GM10266 (cell line): ENCODE measurements at regions not wholly inside any gene's neighbourhood (a gene's known extent, or its start where the extent isn't known, plus 50 kb on each side); places are given as distances from the start of the nearest gene placed in this dataset.

ENCODE experiments used
- DNase-seq: peaks from one replicate; pipeline ENCODE4 v3.0.0; 2012; ENCODE audit errors: extremely low spot score
- TF ChIP-seq, protein P1 (sequence below): IDR thresholded peaks from 2 replicates; pipeline ENCODE4 v1.5.1; 2012; ENCODE audit warnings: mild to moderate bottlenecking, low read depth; ENCODE audit not compliant: control insufficient read depth, insufficient read depth; ENCODE audit errors: missing control alignments

DNA sequence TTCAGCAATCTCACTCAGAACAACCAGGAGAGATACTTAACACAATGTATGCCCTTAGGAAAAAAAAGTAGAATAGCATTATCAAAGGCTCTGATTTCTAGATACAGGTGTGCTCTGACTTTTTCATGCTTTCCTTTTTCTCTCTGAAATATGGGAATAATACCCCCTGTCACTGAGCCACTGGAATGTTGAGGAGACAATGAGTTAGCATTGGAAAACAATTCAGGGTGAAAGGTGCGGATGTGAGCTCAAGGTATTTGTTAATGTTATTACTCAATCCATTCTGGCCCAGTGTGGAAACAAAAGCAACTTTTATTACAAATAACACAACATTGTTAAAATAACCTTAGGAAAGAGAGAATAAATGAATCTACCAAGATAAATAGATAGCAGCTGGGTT lies 228.0 kb downstream of the IKZF2 start:
- TF ChIP-seq, protein P1, sequence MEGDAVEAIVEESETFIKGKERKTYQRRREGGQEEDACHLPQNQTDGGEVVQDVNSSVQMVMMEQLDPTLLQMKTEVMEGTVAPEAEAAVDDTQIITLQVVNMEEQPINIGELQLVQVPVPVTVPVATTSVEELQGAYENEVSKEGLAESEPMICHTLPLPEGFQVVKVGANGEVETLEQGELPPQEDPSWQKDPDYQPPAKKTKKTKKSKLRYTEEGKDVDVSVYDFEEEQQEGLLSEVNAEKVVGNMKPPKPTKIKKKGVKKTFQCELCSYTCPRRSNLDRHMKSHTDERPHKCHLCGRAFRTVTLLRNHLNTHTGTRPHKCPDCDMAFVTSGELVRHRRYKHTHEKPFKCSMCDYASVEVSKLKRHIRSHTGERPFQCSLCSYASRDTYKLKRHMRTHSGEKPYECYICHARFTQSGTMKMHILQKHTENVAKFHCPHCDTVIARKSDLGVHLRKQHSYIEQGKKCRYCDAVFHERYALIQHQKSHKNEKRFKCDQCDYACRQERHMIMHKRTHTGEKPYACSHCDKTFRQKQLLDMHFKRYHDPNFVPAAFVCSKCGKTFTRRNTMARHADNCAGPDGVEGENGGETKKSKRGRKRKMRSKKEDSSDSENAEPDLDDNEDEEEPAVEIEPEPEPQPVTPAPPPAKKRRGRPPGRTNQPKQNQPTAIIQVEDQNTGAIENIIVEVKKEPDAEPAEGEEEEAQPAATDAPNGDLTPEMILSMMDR, result no peak
- no peak for DNase-seq

- no peak for DNase-seq
- TF ChIP-seq, protein P1, result no peak
Observed at GRCh38 chr2:212922701-212923100, 228.7 kb downstream of the IKZF2 start.

GRCh38 chr2:212921711-212922110 lies 229.7 kb downstream of the IKZF2 start:
- TF ChIP-seq, protein P1, result no peak
- no peak for DNase-seq

GRCh38 chr2:212921061-212921460 lies 230.4 kb downstream of the IKZF2 start:
- DNase-seq, result no peak
- TF ChIP-seq, protein P1, result no peak

DNA sequence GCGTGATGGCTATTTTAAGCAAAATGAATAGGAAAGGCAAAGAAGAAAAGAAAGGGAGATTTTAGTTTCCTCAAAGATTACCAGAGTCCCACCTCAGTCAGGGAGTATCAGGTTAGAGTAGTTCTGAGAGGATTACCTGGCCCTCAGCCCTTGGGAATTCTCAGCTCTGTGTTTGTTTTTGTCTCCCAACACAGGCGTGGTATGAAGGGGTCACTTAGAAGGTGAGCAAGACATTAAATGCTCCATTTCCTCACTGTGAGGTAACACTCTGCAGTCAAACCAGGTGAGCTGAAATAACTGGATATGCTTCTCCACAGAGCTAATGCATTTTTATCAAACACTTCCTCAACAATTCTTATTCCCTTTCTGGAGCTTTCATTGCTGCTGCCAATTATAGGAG lies 232.2 kb downstream of the IKZF2 start:
- no peak for DNase-seq
- TF ChIP-seq, protein P1, result no peak

- no peak for DNase-seq
- TF ChIP-seq, protein P1, result no peak
Observed at GRCh38 chr2:212918336-212918735, 233.1 kb downstream of the IKZF2 start.

DNA sequence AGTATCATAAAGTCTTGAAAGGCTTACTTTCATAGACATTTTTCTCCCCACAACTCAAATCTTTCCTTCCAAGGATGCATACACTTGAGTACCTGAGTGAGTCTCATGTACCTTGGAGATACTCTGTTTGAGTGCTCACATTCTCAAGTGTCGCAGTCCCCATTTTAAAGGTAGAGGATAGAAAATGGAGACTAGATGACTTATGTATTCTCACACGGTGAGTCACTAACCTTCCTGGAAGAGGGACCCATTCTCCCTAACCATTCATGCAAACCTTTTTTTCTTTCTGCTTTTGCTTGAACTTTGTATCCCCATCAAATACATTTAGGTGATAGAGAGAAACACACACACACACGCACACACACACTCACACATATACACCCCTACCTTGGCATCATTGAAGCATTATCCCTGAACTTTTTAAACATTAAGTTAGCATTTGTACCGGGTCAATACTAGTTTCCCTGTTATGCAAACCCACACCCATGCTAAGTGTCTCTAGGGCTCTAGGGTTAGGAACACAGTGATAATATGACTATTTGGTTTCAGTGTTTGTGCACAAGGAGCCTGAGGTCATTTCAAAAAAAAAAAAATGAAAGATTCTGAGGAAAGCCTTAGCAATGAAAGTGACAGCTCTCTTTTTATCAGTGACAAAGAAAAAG lies 236.2 kb downstream of the IKZF2 start:
- TF ChIP-seq, protein P1, result no peak
- DNase-seq, result no peak
